Posterior vena cava (tissue), 2 donors: ENCODE measurements at regions not wholly inside any gene's neighbourhood (a gene's known extent, or its start where the extent isn't known, plus 50 kb on each side); places are given as distances from the start of the nearest gene placed in this dataset.
"Not testable (repeated sequence)": the region's sequence is repeated elsewhere in the genome, so short reads cannot be mapped to it uniquely, and the experiment has no call there.

Experiments used
- DNase-seq: peaks from one replicate; pipeline ENCODE4 v3.0.0-alpha.2; 2020; ENCODE audit warnings: low spot score
- intact Hi-C, 2 donors: fragments of 100-400 bp; cut with DNase I; formaldehyde crosslinking; loops; one replicate each; pipeline versions ENCODE4 v1.14.1 to v1.14.2; 2022 to 2023
- donor health status: DM: yes; HTN: yes; CAD: no.
- donor health status: DM: yes; HTN: yes; CAD: no.

DNA sequence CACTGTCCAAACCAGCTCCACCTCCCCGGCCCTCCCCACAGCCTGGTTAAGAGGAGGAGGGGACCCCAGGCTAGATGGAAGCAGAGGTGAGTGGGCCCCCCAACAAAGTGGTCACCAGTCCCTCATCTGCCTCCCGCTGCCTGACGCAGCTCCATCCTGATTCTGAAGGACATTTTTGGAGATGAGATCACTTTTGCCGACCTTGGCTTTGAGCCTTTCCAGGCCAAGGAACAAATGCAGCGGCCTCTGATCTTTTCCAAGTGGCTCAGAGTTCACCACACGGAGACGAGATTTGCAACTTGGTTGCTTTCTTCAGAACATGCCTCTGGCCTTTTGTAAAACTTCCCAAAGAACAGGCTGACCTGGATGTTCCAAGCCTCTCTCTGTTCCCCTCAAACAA, 223.1 kb downstream of the NPHP4 start:
- intact Hi-C loops = no loop called here
- peak; percentile 43 for DNase-seq

DNA sequence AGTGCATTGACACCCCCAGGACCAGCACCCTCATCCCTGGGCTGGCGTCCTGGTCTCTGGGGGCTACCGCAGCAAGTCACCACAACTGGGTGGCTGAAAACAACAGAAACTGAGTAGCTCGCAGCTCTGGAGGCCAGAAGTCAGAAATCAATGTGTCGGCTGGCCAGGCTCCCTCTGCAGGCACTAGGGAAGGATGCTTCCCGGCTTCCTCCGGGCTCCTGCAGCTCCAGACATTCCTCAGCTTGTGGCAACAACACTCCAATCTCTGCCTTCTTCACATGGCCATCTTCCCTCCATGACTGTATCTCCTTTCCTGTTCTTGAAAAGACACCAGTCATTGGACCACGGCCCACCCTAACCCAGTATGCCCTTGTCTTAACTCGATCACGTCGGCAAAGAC, 224.2 kb downstream of the NPHP4 start:
- DNase-seq = peak; percentile 64
- intact Hi-C loops = no loop called here

DNA sequence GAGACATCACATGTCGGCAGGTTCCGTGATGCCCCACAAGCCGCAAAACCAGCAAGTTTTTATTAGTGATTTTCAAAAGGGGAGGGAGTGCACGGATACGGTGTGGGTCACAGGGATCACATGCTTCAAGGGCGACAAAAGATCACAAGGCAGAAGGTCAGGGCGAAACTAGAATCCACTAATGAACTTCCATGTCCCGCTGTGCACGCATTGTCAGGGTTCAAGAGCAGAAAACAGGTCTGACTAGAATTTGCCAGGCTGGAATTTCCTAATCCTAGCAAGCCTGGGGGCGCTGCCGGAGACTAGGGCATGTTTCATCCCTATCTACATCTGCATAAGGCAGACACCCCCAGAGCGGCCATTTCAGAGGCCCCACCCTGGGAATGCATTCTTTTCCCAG, 225.2 kb downstream of the NPHP4 start:
- intact Hi-C loops, DNase-seq: not testable (repeated sequence)

DNA sequence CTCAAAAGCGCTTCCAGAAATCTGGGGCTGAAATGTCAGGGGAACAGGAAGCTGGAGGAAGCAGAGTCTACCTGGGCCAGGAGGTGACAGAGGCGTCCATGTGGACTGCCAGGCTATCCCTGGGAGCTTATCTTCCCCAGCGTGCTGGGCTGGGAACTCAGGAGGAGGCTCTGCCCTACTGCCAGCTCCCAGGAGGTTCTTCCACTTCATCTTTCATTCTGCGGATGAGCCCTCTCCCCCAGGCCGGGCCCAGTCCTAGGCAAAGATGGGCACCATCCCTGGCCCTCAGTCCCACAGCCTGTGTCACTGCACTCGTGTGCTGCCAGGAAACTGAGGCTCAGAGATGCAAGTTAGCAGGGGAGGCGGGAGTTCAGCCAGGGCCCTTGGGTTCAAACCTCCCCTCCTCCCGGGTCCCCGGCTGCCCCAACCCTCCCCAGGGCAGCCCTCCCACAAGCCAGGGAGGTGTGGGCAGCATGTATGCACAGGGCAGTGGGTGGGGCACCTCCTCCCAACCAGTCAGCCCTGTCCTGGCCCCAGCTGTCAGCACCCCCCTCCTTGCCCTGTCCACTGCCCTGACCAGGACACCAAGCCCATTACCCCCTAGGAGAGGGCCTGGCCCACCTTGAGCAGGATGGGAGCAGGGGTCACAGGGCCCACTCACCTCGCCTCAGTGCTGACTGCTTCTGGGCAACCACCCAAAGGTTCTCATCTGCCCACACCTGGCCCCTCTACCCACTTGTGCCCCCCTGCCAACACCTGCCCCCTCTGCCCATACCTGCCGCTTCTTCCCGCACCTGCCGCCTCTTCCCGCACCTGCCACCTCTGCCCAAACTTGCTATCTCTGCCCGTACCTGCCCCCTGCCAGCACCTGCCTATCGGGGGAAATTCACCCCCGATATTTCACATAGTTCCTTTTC, 226.0 kb downstream of the NPHP4 start:
- intact Hi-C loops = no loop called here
- DNase-seq = peak; percentile 68

DNA sequence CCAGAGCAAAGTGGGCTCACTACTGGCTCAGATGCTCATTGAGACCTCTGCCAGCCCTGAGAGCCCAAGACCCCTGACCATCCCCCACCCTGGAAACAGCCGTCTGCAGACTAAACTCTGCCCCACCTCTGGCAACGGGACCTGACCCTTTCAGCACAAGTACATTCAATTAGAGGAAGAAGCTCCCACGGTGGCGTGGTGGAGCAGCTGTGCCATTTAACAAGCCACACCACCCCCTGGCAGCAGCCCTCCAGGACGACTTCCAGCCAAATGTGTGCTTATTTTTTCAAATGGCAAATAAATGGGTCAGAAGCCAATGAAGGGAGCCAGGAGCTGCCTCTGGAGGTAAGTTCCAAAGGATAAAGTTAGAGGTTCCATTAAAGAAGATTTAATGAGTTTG, 226.7 kb downstream of the NPHP4 start:
- intact Hi-C loops = no loop called here
- DNase-seq = peak; percentile 71

DNA sequence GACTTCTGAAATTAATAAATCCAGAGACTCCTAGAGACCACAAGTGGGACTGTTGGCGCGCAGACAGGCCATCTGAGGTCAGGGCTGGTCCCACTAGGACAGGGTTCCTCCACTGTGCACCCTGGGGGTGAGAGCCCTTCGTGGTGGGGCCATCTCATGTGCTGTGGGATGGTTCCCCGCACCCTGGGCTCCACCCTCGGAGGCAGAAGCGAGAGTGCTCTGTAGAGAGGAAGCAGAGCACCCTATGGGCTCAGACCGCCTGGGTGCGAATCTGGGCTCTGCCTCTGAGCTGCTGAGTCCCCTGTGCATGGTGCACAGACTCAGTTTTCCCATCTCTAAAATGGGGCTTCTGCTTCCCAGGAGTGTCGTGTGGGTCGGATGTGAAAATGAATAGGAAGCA, 227.3 kb downstream of the NPHP4 start:
- DNase-seq = peak; percentile 56
- intact Hi-C loops = no loop called here

DNA sequence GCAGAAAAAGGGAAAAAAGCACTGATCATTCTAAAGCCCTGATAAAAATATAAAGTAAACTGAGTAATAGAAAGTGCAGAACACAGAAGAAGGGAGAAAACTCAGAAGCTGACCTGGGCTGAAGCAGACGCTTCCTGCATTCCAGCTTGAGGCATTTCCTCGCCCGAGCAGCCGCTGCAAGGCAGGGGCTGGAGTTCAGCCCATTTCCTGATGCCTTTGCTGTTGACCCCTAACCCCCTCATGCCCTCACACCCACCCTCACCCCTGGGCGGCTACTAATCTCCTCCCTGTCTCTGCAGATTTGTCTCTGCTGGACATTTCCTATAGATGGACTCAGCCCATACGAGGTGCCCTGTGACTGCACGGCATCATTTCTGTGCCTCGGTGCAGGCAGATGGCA, 227.8 kb downstream of the NPHP4 start:
- DNase-seq = peak; percentile 58
- intact Hi-C loops = no loop called here

DNA sequence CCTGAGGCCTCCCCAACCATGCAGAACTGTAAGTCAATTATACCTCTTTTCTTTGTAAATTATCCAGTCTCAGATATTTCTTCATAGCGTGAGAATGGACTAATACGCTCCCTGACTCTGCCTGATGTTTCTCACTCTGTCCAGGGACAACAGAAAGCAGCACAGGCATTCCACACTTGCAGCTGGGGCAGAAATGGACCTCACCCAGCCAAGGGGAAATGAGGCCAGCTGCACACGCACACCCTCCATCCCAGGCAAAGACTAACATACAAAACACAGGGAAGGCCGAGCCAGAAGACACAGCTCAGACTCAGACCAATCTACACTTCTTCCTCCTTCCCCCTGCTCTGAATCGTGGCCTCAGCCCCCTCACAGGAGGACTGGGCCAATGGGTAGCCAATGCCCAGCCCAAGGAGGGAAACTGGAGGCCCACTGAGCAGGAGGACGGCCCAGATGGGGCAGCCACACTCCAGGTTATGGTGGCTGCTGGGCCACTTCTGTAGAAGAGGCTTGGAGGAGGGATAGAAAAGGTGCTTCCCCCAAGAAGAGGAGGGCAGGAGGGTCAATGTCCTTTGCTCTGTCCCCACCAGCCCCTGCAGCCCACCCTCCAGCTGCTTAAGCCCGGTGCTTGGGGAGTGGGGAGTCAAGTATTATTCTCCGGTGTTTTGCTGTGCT, 228.4 kb downstream of the NPHP4 start:
- intact Hi-C loops = no loop called here

DNA sequence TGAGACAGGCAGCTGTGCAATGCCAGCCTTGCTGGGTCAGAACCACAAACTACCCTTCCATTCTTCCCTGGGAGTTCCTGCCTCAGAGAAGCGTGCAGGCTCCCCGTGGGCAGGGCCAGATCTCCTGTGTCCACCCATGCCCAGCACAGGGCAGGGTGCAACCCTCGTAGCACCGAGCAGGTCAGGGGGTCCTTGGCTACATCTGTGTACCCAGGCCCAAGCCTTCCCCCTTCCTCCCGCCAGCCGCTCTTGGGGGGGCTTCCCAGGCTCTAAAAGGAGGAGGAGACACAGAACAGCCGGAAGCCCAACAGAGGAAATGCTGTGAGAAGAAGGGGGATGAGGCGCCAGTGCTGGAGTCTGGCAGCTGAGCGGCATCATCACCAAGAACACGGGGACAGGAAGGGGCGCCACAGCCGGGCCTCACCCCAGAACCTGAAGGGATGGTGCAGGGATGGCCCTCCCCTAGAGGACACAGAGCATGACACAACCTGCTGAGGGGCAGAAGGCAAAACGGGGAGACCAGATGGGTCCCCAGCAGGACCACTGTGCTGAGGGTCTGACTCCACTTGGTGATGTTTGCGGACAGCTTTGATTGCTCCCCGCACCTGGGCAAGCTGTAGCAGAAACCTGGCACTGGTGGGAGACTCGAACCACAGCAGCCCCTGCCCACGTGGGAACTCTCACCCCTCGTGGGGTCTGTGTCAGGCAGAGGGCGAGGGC, 233.2 kb downstream of the NPHP4 start:
- peak; percentile 58 for DNase-seq
- intact Hi-C loops = no loop called here

More for the DNA sequence above, 228.4 kb downstream of the NPHP4 start:
- peak; percentile 66 for DNase-seq

DNA sequence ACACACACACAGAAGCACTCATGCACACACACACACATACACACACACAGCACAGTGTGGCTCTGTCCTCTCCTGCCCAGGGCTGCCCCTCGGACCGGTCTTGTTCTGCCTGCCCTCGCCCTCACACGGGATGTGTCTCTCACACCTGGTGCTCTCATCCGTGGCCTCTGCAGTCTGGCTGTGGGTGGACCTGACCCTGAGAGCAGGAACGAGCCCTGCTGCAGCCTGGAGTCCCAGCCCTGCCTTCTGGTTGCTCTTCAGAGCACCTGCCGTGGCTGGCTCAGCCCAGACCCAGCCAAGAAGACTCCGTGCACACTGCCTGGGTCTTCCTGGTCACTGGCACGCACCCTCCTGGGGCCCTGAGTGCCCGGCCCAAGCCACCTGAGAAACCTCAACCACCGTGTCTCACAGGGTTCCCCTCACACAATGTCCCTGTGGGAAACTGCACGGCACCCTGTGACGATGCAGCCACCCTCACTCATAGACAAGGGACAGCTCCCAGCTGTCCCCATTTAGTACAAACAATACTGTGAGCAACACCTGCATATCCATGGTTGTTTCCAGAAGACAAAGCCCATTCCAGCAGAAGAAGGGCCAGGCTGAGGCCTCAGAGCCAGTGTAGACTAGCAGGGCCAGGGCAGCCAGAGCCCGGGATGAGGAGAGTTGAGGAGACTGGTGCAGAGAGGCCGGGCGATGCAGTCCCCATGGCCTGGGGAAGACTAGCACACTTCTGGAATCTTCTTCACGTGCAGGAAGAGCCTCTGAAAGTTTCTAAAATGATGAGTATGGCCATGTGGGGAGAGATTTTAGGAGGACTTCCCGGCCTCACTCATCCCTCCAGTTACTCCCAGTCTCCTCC, 234.0 kb downstream of the NPHP4 start:
- DNase-seq = peak; percentile 76
- intact Hi-C loops = no loop called here

DNA sequence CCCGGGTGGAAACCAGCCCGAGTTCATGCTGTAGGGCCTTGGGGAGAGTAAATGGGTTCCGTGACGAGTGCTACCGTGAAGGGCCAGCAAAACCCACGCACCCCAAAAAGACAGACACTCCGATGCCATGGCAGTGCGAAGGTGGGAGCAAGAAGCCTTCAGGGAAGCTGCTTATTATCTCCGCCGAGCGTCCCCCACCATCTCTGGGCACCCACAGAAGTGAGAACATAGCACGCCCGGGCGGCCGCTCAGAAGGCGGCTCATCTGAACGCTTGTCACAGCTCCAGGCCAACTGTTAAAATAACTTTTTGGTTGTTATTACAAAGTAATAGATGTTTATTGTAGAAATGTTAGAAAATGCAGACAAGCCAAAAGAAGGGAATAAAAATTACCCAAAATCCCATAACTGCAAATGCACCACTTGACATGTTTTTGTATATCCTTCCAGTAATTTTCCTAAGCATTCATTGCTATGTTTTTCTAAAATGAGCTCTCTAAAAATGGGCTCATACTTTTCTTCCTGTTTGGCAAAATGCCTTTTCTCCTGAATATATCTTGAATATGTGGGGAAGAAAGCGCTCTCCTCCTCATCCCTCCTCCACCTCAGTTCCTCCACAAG, 234.9 kb downstream of the NPHP4 start:
- peak; percentile 78 for DNase-seq
- intact Hi-C loops = no loop called here

DNA sequence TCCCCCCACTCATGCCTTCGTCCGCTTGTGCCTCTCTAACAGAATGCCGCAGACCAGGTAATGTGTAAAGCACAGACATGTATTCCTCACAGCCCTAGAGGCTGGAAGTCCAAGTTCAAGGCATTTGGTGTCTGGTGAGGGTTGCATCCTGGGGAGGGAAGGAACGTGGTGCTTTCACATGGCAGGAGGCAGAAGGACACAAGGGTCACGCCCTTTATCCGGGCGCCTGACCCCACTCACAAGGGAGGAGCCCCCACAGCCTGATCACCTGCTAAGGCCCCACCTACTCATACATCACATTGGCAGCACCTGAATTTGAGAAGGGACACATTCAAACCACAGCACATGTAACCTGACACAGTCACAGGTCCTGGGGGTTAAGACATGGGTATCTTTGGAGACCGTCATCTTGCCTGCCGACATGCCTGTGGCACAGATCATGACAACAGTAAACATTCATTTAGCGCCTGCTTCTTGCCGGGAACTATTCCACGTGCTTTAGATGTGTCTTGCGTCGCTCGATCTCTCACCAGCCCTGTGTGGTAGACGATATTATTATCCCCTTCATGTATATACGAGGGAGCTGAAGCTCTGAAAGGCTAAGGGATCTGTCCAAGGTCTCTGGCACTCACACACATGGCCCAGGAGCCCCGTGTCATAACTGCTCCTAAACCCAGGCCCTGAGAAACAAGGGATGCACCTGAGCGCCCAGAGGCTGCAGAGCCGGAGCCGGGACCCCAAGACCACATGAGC, 235.6 kb downstream of the NPHP4 start:
- intact Hi-C loops = no loop called here
- no peak for DNase-seq

DNA sequence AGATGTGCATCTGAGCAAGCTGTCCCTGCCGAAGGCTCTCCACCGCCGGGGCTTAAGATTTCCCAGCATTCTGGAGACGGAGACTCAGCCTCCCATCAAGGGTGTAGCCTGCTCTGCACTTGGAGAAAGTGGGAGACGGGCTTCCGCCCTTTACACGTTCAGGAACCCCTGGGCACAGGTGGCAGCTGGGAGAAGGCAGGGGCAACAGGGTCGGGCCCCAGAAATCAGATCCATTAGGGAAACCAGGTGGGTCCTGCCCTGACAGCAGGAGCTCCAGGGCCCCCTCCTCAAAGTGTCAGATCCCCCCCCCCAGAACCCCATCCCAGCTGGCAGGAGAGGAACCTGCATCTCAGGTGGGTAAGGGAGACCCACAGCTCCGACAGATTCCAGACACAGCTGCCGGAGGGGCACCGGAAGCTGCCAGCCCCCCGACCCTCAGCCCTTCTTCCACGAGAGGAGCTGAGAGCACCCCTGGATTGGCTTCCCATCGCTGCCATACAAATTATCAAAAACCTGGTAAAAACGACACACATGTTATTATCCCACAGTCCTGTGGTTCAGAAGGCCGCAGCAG, 236.6 kb downstream of the NPHP4 start:
- intact Hi-C loops = no loop called here
- DNase-seq = peak; percentile 55

DNA sequence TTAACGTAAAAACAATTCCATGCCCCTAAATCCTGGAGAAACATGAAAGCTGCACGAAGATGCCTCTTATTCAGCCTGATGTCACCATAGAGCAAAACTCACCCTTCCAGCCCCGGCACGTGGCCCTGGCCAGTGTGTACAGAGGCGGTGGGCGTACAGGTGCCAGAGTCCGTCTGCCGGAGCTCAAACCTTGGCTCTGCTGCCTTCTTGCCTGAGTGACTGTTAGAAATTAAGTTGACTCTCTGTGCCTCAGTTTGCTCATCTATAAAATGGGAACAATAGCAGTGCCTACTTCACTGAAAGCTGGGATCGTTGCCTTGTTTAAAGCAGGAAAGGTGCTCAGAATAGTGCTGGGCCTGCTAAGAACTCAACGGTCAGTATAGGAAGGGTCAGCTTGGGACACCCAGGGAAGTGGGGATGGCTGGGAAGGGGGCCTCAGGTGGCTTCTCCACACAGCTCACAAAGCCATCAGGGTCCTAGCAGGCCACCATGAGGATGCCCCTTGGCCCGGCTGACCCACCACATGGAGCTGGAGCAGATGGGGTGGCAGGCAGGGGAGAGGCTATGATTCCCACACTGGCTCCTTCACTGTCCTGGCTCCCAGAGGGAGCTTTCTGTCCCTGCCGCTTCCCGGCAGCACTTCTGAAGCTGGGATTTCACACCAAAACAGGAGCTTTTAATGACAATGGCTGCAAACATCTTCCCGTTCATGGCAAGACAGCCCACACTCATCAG, 237.2 kb downstream of the NPHP4 start:
- peak; percentile 63 for DNase-seq

DNA sequence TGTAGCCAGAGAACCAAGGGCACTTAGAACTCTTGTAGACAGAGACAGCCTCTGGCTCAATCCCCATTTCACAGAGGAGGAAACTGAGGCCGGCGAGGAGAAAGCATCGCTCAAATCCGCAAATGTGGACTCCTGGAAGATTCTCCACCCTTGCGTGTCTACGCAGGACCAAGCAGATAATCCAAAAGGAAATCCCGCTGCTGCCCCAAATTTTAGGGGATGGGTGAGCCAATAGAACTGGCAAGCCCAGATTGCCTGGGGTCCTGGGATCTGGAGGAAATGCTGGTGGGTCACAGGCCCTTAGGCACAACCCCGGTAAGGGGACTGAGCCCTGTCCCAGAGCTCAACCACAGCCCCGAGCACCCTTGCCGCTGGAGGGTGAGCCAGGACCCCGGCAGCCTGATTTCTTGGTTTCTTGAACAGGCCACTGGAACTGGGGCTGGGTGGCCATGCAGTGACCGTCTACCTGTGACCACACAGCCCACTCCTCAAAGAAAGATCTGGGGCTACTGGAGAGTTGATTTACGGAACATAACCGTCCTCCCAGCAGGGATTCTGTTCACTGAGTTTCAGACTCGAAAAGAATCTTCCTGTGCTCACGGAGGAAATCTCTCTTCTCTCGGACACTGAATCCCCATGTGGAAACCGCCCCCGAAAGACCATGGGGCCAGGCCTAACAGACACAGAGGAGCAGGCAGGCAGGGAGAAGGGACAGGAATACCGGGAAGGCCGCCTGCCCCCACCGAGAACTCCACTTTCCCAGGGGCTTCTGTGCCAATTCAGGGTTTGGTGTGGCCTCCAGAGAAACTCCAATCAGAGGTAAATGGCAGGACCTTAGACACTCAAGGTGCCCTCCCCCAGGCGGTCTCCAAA, 238.4 kb downstream of the NPHP4 start:
- intact Hi-C loops = no loop called here
- DNase-seq = peak; percentile 72

More for the DNA sequence above, 237.2 kb downstream of the NPHP4 start:
- intact Hi-C loops = no loop called here
